IMR-90 (cell line): ENCODE measurements at regions not wholly inside any gene's neighbourhood (a gene's known extent, or its start where the extent isn't known, plus 50 kb on each side); places are given as distances from the start of the nearest gene placed in this dataset.

Experiments
- ATAC-seq: fragments of 200-7000 bp; cut with Tn5 transposase; 2 replicates; pipeline ENCODE4 v1.9.1; 2020; ENCODE audit warnings: low read depth, mild to moderate bottlenecking, moderate library complexity
- BruUV-seq: library from RNA; stranded (reverse); fragments of 400-500 nt; replicated peaks from 2 replicates; lab custom pipeline; 2021; lab: Mats Ljungman, UMichigan
- CTCF ChIA-PET: fragments of 300-600 bp; formaldehyde crosslinking; extraction: SDS; loops from one replicate; lab custom pipeline; 2021; ENCODE audit warnings: antibody characterized with exemption; lab: Yijun Ruan, JAX
- POLR2A ChIA-PET: fragments of 300-600 bp; sonication (Branson Sonifier 250); formaldehyde crosslinking; loops from one replicate; lab custom pipeline; 2022; ENCODE audit warnings: antibody characterized with exemption; ENCODE audit not compliant: unreplicated experiment; lab: Charles Lee
- DNase-seq: peaks from one replicate; pipeline ENCODE4 v3.0.0; 2013
- H2AFZ ChIP-seq: replicated peaks from 2 replicates; pipeline ENCODE3; 2013; ENCODE audit warnings: low read length, mild to moderate bottlenecking; ENCODE audit not compliant: poor library complexity
- H2AK5ac ChIP-seq: 2 replicates; pipeline ENCODE4 v1.6.1; 2013; ENCODE audit warnings: low read depth, low read length, inconsistent platforms
- H2AK9ac ChIP-seq: replicated peaks from 2 replicates; pipeline ENCODE3; 2013; ENCODE audit warnings: mild to moderate bottlenecking, low read depth, low read length, moderate library complexity; ENCODE audit not compliant: poor library complexity
- H2BK120ac ChIP-seq: 2 replicates; pipeline ENCODE4 v1.6.1; 2013; ENCODE audit warnings: low read depth, low read length, inconsistent platforms
- H2BK15ac ChIP-seq: 3 replicates; pipeline ENCODE4 v1.6.1; 2013; ENCODE audit warnings: low read depth, low read length, inconsistent platforms
- H2BK20ac ChIP-seq: 2 replicates; pipeline ENCODE4 v1.6.1; 2013; ENCODE audit warnings: low read depth, mild to moderate bottlenecking, inconsistent platforms, low read length, moderate library complexity
- H2BK5ac ChIP-seq: 2 replicates; pipeline ENCODE4 v1.6.1; 2013; ENCODE audit warnings: mild to moderate bottlenecking, low read depth, low read length, inconsistent platforms; ENCODE audit not compliant: poor library complexity, severe bottlenecking
- H3K14ac ChIP-seq: replicated peaks from 2 replicates; pipeline ENCODE4 v1.6.1; 2013; ENCODE audit warnings: low read depth, low read length, inconsistent platforms
- H3K18ac ChIP-seq: 2 replicates; pipeline ENCODE4 v1.6.1; 2013; ENCODE audit warnings: low read depth, low read length, control low read depth
- H3K23ac ChIP-seq: 2 replicates; pipeline ENCODE4 v1.6.1; 2013; ENCODE audit warnings: low read depth, low read length, inconsistent platforms
- H3K27ac ChIP-seq: 2 replicates; pipeline ENCODE4 v1.5.1; 2013; ENCODE audit warnings: mild to moderate bottlenecking, control low read depth, low read length; ENCODE audit not compliant: insufficient read depth
- H3K27me3 ChIP-seq: 2 replicates; pipeline ENCODE4 v1.6.1; 2013; ENCODE audit warnings: low read length; ENCODE audit not compliant: control insufficient read depth, insufficient read depth
- H3K36me3 ChIP-seq: 2 replicates; pipeline ENCODE4 v1.6.1; 2013; ENCODE audit warnings: low read length, mixed read lengths; ENCODE audit not compliant: control insufficient read depth, insufficient read depth
- H3K4ac ChIP-seq: 2 replicates; pipeline ENCODE4 v1.6.1; 2013; ENCODE audit warnings: low read depth, low read length, inconsistent platforms
- H3K4me1 ChIP-seq: 2 replicates; pipeline ENCODE4 v1.6.1; 2013; ENCODE audit warnings: low read length, mixed read lengths; ENCODE audit not compliant: control insufficient read depth, insufficient read depth
- H3K4me2 ChIP-seq: 2 replicates; pipeline ENCODE4 v1.6.1; 2013; ENCODE audit warnings: low read depth, mild to moderate bottlenecking, control low read depth, low read length, moderate library complexity
- H3K4me3 ChIP-seq: 2 replicates; pipeline ENCODE4 v1.5.1; 2013; ENCODE audit warnings: low read depth, mild to moderate bottlenecking, control low read depth, low read length, moderate library complexity; ENCODE audit not compliant: insufficient read depth
- H3K56ac ChIP-seq: 2 replicates; pipeline ENCODE4 v1.6.1; 2013; ENCODE audit warnings: low read length, inconsistent platforms; ENCODE audit not compliant: insufficient read depth; ENCODE audit errors: extremely low read depth
- H3K79me1 ChIP-seq, 2 experiments: 2 replicates each; pipeline ENCODE4 v1.6.1; 2013; ENCODE audit warnings: low read length in 2 of 2, inconsistent platforms in 1 of 2, low read depth in 1 of 2
- H3K9ac ChIP-seq: 2 replicates; pipeline ENCODE4 v1.6.1; 2013; ENCODE audit warnings: low read depth, low read length, control low read depth
- H3K9me1 ChIP-seq: 2 replicates; pipeline ENCODE4 v1.6.1; 2013; ENCODE audit warnings: low read length, inconsistent platforms; ENCODE audit not compliant: insufficient read depth
- H3K9me3 ChIP-seq: 2 replicates; pipeline ENCODE4 v1.6.1; 2013; ENCODE audit warnings: low read length; ENCODE audit not compliant: control insufficient read depth, insufficient read depth
- H4K20me1 ChIP-seq: 2 replicates; pipeline ENCODE4 v1.6.1; 2013; ENCODE audit warnings: low read length, inconsistent platforms; ENCODE audit not compliant: insufficient read depth
- H4K5ac ChIP-seq: 2 replicates; pipeline ENCODE4 v1.6.1; 2013; ENCODE audit warnings: mild to moderate bottlenecking, low read depth, low read length, control low read depth
- H4K8ac ChIP-seq, 2 experiments: 2 replicates each; pipeline ENCODE4 v1.6.1; 2013; ENCODE audit warnings: low read depth in 2 of 2, low read length in 2 of 2, control low read depth in 1 of 2, inconsistent platforms in 1 of 2
- H4K91ac ChIP-seq: 2 replicates; pipeline ENCODE4 v1.6.1; 2013; ENCODE audit warnings: low read depth, low read length, inconsistent platforms; ENCODE audit not compliant: insufficient read depth
- BHLHE40 ChIP-seq: fragments of 150-350 bp; IDR thresholded peaks from 2 replicates; pipeline ENCODE4 v1.6.1; 2016; ENCODE audit warnings: mild to moderate bottlenecking, low read depth, low read length
- CEBPB ChIP-seq: IDR thresholded peaks from 2 replicates; pipeline ENCODE4 v1.6.1; 2012; ENCODE audit warnings: low read depth, low read length, improper control_type of control experiment
- CHD1 ChIP-seq: IDR thresholded peaks from 2 replicates; pipeline ENCODE4 v1.6.1; 2012; ENCODE audit warnings: low read depth, low read length, improper control_type of control experiment
- CTCF ChIP-seq: conservative IDR thresholded peaks from 2 replicates; pipeline ENCODE4 v1.5.1; 2012; ENCODE audit warnings: mild to moderate bottlenecking, low read depth, low read length, improper control_type of control experiment
- FOS ChIP-seq: fragments of 150-350 bp; IDR thresholded peaks from 2 replicates; pipeline ENCODE4 v1.6.1; 2016; ENCODE audit warnings: low read depth, low read length
- MAFK ChIP-seq: IDR thresholded peaks from 2 replicates; pipeline ENCODE4 v1.6.1; 2012; ENCODE audit warnings: low read depth, low read length, improper control_type of control experiment
- MAZ ChIP-seq: IDR thresholded peaks from 2 replicates; pipeline ENCODE4 v1.6.1; 2012; ENCODE audit warnings: low read depth, mild to moderate bottlenecking, low read length, improper control_type of control experiment, moderate library complexity, borderline replicate concordance
- MXI1 ChIP-seq: IDR thresholded peaks from 2 replicates; pipeline ENCODE4 v1.6.1; 2012; ENCODE audit warnings: low read depth, mild to moderate bottlenecking, low read length, moderate library complexity, borderline replicate concordance
- NFE2L2 ChIP-seq: fragments of 150-350 bp; IDR thresholded peaks from 2 replicates; pipeline ENCODE4 v1.6.1; 2016; ENCODE audit warnings: low read depth, mild to moderate bottlenecking, low read length
- POLR2A ChIP-seq: IDR thresholded peaks from 2 replicates; pipeline ENCODE4 v1.6.1; 2012; ENCODE audit warnings: mild to moderate bottlenecking, low read depth, low read length
- RAD21 ChIP-seq: IDR thresholded peaks from 2 replicates; pipeline ENCODE4 v1.6.1; 2012; ENCODE audit warnings: low read length, improper control_type of control experiment
- RCOR1 ChIP-seq: IDR thresholded peaks from 2 replicates; pipeline ENCODE4 v1.6.1; 2012; ENCODE audit warnings: mild to moderate bottlenecking, low read length, improper control_type of control experiment; ENCODE audit not compliant: insufficient replicate concordance
- RFX5 ChIP-seq: IDR thresholded peaks from 2 replicates; pipeline ENCODE4 v1.8.0; 2012; ENCODE audit warnings: low read depth, mild to moderate bottlenecking, low read length, moderate library complexity
- SMC3 ChIP-seq: fragments of 150-350 bp; IDR thresholded peaks from 2 replicates; pipeline ENCODE4 v1.6.1; 2016; ENCODE audit warnings: low read depth, mild to moderate bottlenecking, antibody characterized with exemption, low read length, moderate library complexity
- WGBS, 2 experiments: methylation state at CpG; one replicate each; pipeline versions ENCODE4 v1.1.5 to v1.1.7; 2013; ENCODE audit warnings: missing lambda C conversion rate in 2 of 2; ENCODE audit not compliant: insufficient read length in 1 of 2; ENCODE audit errors: extremely low coverage in 2 of 2; 5-methylcytosine and 5-hydroxymethylcytosine counted together
- dilution Hi-C: fragments of 300-500 bp; cut with HindIII; formaldehyde crosslinking; loops from one replicate; pipeline ENCODE4 v1.14.3; 2018; ENCODE audit warnings: low sequenced_read_pairs; ENCODE audit not compliant: unreplicated experiment
- in situ Hi-C: fragments of 300-500 bp; cut with MboI; formaldehyde crosslinking; loops from 3 replicates; pipeline ENCODE4 v1.14.3; 2019; ENCODE audit warnings: low sequenced_read_pairs, inconsistent platforms, mixed read lengths
- intact Hi-C: fragments of 100-400 bp; cut with micrococcal nuclease; formaldehyde crosslinking; loops from 2 replicates; pipeline ENCODE4 v1.10.0; 2022
- TF ChIP-seq, protein P1 (sequence below): fragments of 150-350 bp; IDR thresholded peaks from 2 replicates; pipeline ENCODE4 v1.6.1; 2016; ENCODE audit warnings: low read depth, mild to moderate bottlenecking, low read length, moderate library complexity, borderline replicate concordance
- TF ChIP-seq, protein P2 (sequence below): fragments of 150-350 bp; IDR thresholded peaks from 2 replicates; pipeline ENCODE4 v1.6.1; 2017; ENCODE audit warnings: mild to moderate bottlenecking, antibody characterized with exemption, low read length, low read depth

DNA sequence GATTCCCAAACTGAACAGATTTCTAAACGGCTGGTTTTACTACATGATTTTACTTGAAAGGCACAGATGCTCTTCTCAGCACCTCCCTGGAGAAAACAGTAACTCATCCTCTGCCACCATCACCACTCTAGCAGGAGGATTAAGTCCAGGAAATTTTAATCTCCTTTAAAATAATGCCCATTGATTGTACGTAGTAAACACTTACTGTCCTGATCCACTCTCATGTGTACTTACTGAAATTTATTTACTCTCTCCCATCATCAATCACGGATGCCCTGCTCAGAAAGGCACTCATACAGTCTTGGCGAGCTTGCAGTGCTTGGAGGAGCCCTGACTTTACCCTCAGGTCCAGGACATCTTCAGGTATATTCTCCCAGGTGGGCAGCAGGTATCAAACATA is 239.8 kb upstream of the EGLN3 start:
- H4K5ac ChIP-seq: no peak overlapping the region
- no peaks in the 10 kb centered on the region for H3K27me3 ChIP-seq
- H2AK5ac ChIP-seq: no peak overlapping the region
- H3K9ac ChIP-seq: no peak overlapping the region
- no peak overlapping the region for H4K91ac ChIP-seq
- H2BK120ac ChIP-seq: no peak overlapping the region
- no peak overlapping the region for H3K27ac ChIP-seq
- H2BK5ac ChIP-seq: no peak overlapping the region
- no peak overlapping the region for H3K18ac ChIP-seq
- intact Hi-C loops: no loop called here
- no TSS peak for BruUV-seq
- DNase-seq (no peak), ATAC-seq (no peak)
- H2AK9ac ChIP-seq: no peak overlapping the region
- no peaks in the 10 kb centered on the region for H4K20me1 ChIP-seq
- H2BK15ac ChIP-seq: no peak overlapping the region
- no peaks in the 10 kb centered on the region for H3K4me1 ChIP-seq
- no peaks in the 10 kb centered on the region for H3K9me3 ChIP-seq
- TF ChIP-seq MAZ (no peak), POLR2A (no peak), SMC3 (no peak), MAFK (no peak), RFX5 (no peak), BHLHE40 (no peak), RAD21 (no peak), FOS (no peak), MXI1 (no peak), NFE2L2 (no peak), CHD1 (no peak), CEBPB (no peak), RCOR1 (no peak), CTCF (no peak)
- TF ChIP-seq, protein P1, sequence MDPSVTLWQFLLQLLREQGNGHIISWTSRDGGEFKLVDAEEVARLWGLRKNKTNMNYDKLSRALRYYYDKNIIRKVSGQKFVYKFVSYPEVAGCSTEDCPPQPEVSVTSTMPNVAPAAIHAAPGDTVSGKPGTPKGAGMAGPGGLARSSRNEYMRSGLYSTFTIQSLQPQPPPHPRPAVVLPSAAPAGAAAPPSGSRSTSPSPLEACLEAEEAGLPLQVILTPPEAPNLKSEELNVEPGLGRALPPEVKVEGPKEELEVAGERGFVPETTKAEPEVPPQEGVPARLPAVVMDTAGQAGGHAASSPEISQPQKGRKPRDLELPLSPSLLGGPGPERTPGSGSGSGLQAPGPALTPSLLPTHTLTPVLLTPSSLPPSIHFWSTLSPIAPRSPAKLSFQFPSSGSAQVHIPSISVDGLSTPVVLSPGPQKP: no peak
- TF ChIP-seq, protein P2, sequence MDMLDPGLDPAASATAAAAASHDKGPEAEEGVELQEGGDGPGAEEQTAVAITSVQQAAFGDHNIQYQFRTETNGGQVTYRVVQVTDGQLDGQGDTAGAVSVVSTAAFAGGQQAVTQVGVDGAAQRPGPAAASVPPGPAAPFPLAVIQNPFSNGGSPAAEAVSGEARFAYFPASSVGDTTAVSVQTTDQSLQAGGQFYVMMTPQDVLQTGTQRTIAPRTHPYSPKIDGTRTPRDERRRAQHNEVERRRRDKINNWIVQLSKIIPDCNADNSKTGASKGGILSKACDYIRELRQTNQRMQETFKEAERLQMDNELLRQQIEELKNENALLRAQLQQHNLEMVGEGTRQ: no peak
- no peak overlapping the region for H3K4ac ChIP-seq
- H3K23ac ChIP-seq: no peak overlapping the region
- dilution Hi-C loops: no loop called here
- no peak overlapping the region for H4K8ac ChIP-seq
- no peak overlapping the region for H3K4me2 ChIP-seq
- ChIA-PET POLR2A (no interaction called here), CTCF (no interaction called here)
- H3K14ac ChIP-seq: no peak overlapping the region
- no peak overlapping the region for H3K4me3 ChIP-seq
- H3K56ac ChIP-seq: no peak overlapping the region
- in situ Hi-C loops: no loop called here
- no peaks in the 10 kb centered on the region for H3K36me3 ChIP-seq
- no peaks in the 10 kb centered on the region; a peak in 1 of 4 replicates for H3K79me1 ChIP-seq
- H2BK20ac ChIP-seq: no peak overlapping the region
- 10% methylated on average over 4 of the region's 4 CpGs; no CpG with 5 or more reads in 1 of the 2 experiments for WGBS, 2 experiments
- no peak overlapping the region for H2AFZ ChIP-seq
- no peaks in the 10 kb centered on the region for H3K9me1 ChIP-seq
